ENCODE measurements at regions not wholly inside any gene's neighbourhood (a gene's known extent, or its start where the extent isn't known, plus 50 kb on each side); places are given as distances from the start of the nearest gene placed in this dataset.
"Not testable (repeated sequence)": the region's sequence is repeated elsewhere in the genome, so short reads cannot be mapped to it uniquely, and the experiment has no call there.

DNA sequence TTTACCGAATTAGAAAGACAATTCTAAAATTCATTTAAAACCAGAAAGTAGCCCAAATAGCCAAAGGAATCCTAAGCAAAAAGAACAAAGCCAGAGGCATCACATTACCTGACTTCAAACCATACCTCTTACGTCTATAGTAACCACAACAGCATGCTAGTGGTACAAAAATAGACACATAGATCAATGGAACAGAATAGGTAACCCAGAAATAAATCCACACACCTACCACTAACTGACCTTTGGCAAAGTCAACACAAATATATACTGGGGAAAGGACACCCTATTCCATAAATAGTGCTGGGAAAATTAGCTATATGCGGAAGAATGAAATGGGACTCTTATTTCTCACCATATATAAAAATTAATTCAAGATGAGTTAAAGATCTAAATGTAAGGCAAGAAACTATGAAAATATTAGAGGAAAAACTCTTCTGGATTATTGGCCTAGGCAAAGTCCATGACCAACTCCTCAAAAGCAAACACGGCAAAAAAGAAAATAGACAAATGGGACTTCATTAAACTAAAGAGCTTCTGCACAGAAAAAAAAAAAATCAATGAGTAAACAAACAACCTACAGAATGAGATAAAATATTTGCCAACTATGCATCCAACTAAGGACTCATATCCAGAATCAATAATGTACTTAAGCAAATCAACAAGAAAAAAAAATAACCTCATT is 568.9 kb downstream of the SOX5 start:
- DNase-seq = no peak

DNA sequence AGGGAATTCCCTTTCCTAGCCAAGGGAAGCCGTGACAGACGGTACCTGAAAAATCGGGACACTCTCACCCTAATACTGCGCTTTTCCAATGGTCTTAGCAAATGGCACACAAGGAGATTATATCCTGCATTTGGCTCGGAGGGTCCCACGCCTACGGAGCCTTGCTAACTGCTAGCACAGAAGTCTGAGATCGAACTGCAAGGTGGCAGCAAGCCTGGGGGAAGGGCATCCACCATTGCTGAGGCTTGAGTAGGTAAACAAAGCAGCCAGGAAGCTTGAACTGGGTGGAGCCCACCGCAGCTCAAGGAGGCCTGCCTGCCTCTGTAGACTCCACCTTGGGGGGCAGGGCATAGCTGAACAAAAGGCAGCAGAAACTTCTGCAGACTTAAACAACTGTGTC is 560.6 kb downstream of the SOX5 start:
- not testable (repeated sequence) for DNase-seq

DNA sequence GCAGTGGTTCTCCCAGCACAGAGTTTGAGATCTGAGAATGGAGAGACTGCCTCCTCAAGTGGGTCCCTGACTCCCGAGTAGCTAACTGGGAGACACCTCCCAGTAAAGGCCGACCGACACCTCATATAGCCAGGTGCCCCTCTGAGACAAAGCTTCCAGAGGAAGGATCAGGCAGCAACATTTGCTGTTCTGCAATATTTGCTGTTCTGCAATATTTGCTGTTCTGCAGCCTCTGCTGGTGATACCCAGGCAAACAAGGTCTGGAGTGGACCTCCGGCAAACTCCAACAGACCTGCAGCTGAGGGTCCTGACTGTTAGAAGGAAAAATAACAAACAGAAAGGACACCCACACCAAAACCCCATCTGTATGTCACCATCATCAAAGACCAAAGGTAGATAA is 560.2 kb downstream of the SOX5 start:
- not testable (repeated sequence) for DNase-seq

DNA sequence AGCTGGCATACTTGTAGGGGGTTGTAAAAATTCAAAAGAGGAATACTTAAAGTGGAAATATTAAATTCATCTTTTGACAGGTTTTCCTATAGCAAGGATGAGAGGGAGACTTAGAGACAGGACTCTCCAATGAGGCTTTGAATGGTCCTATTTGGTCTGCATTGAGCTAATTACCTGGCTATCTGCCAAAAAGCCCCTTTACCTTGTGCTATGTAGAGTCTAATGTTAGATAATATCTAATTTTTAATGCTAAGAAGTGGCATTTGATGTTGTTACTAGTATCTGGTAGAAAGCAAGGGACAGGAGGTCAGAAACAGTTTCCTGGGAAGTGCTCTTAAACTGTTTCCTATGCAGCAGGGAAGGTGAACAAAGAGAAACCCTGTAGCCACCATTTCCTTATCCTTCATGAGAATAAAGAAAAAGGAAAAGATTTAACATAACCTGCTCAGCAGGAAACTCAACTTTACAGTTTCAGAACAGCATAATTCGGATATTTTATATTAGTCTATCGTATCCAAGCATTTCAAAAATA is 550.0 kb downstream of the SOX5 start:
- DNase-seq = no peak

DNA sequence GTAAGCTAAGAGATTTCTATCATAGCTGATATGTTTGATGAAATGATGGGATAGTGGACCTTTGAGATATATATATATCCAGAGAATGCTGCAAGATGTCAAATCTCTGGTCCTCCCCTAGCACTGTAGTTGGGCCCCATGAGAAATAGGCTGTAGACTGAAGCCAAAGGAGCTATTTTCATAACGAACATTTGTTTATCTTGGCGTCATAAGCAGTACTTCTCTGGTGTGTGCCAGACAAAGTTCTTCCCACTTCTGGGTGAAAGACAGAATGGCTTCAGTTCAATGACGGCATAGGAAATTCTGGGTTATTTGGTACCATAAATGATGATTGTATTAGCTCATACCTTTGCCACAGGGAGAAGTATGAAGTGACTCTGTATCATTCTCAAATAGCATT is 534.3 kb downstream of the SOX5 start:
- no peak for DNase-seq

DNA sequence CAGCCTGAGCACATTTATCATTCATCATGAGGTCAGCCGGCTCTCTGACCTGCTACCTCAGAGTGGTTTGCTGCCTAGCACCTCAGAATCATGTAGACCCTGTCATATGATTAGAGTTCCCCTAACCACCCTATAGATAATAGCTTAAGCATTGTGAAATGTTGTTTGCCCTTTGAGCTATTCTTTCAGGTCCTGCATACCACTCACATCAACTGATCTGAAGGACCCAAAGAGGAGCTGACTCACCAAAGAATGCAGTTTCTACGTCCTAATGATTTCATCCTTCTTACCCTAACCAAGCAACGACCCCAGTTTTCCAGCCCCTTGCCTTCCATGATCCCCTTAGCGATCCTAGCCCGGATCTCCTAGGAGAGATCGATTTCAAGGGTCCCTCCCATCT is 527.9 kb downstream of the SOX5 start:
- DNase-seq = no peak

DNA sequence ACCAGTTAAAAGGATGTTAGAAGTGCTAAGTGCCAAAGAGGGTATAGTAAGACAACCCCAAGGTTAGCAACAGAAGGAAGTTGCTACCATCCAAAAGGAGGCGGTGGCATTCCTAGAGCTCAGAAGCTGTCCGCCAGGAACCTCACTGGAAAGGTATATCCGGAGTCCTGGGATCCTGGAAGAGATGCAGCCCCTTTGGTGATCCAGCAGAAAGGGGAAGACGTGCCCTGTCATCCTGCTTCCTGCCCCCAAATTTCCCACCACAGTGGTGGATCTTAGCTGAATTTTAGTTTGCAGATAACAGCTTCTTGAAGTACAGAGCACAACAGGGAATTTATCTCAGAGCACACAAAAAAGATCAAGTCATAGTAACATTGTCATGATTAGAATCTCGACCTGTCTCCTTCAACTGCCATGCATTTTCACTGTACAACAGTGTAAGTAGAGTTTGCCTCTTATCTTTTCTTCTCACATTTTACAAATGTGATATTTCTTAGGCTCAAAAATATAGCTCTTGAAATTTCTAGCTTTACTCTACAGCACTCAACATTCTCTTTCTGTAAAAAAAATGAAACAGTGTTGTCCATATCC is 526.3 kb downstream of the SOX5 start:
- no peak for DNase-seq

DNA sequence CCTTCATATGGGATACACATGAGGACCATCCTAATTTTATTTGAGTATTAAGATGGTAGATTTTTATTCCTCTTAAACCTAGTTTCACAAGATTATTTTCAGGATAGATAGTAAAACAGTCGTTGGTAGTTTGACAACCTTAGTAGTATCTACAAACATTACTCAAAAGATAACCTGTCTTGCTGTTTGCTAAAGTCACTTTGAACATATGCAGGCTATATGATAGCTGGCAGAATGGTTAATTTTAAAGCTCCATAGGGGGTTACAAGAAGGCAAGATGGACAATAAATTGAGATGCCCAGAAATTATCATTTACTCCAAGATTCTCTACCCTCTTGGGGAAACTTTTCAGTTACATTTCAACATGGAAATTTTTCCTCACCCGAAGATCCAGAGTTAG is 525.7 kb downstream of the SOX5 start:
- no peak for DNase-seq

DNA sequence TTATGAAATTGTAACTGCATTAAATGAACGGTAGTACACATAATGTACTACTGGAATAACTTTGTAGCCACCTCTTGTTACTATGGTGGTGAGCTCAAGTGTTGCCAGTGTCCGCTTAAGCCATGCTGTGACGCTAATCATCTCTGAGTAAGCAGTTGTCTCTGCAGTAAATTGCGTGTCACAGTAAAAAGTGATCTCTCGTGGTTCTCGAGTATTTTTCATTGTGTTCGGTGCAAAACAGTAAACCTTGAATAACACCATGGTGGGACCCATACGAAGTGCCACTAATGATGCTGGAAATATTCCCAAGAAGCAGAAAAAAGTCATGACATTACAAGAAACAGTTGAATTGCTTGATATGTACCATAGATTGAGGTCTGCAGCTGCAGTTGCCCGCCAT is 524.8 kb downstream of the SOX5 start:
- no peak for DNase-seq

DNA sequence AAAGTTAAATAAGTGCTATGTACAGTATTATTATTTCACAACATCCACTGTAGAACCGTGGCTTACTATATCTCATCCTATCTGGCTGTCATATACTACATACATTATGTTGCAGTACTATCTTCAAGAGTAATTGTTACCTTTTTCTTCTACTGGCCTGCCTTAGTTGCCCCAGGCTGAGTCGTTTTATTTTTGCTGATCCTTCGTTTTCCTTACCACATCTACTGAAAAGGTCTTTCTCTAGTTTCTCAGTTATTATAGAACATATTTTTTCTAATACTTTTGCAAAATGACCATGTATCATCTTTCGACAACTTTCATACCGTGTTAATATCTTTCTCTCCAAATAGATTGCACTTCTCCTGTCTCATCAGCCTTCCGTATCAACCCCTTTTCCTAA is 523.1 kb downstream of the SOX5 start:
- no peak for DNase-seq

DNA sequence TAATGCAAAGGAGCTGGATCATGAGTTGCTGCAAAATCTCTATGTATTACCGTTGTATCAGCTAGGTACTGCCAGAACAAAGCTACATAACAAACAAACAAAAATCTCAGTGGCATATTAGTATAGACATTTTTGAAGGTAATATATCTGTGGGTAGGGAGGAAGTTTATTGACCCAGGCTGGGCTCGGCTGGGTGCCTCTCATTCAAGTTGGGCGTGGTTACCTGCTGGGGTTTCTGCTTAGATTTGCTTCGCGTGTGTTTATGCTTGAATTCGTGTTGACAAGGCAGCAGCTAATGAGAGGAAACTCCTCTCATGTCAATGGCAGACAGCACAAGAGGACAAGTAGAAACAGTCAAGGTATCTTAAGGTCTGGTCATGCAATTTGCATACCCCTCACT is 520.7 kb downstream of the SOX5 start:
- DNase-seq = no peak

DNA sequence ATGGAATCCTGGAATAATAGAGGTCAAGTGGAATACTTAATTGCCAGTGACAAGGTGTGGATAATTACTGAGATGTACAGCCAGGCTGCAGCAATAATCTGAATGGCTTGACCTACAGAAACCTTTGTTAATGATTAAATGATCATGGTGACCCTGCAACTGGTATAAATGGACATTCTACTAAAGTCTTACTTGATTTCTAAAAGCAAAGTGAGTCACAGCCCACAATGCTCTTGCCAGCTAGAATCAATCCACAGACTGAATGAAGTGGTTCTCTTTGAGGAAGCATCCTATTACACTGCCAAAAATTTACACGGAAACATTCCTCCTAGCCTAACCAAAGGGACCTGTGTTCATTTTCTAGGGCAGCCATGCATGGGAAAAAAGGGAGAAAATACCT is 518.5 kb downstream of the SOX5 start:
- DNase-seq = no peak

DNA sequence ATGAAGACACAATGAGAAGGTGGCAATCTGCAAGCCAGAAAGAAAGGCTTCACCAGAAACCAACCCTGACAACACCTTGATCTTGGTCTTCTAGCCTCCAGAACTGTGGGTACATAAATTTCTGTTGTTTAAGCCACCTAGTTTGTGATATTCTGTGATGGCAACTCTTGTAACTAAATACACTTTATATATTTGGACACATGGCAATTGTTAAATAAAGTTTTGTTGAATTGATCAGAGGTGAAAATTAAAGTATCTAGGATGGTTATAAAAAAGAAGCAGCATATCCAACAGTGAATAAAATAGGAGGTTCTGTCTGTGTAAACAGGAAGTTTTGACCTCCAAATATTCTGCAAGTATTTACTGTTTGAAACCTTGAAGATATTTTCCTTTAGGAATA is 516.3 kb downstream of the SOX5 start:
- no peak for DNase-seq

DNA sequence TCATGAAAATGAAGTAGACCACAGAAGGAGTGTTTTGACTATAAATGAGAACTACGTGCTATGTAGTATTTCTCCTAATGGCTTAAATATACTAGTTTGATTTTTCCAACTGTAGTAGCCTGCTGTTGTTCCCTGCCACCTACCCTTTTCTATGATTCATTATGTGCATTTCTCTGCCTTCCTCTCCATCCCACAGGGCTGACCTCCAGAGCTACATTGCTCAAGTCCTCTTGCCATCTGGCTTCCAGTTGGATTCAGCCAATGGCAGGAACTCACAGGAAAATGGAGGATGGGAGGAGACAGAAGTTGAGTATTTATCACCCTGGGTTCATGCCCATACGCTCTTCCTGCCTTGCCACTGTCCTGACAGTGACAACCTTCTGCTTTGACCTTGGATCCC is 515.3 kb downstream of the SOX5 start:
- no peak for DNase-seq

DNA sequence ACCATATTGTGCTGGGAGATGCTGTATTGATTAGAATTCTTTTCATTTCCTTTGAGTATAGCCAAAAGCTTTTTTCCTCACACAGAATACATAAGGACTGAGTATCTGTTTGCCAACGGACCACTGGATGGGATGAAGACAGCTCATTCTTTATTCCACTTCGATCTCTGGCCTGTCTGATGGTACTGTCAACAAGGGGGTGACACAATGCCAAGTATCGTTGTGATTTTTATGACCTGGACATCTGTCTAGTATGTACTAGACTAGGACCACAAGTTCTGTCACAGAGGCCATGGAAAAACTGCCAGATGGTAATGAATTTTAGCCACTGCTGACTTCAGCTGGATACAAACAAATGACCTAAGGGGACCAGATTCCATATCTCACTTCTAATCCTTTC is 502.7 kb downstream of the SOX5 start:
- DNase-seq = no peak

DNA sequence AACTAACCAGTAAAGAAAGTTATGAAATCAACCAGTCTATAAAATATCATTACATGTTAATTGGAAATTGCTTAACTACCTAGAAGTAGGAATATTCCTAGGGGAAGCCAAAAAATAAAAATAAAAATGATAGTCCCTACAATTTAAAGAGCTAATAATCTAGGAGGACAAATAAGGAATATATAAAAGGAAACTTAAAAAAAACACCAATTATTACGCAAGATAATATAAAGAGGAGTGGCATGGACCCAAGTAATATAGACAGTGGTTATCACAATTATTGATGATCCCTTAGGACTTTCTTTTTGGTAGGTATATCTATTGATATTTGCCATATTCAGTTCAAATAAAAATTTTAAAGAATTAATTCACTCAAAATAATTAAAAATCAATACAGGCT is 498.7 kb downstream of the SOX5 start:
- DNase-seq = no peak

DNA sequence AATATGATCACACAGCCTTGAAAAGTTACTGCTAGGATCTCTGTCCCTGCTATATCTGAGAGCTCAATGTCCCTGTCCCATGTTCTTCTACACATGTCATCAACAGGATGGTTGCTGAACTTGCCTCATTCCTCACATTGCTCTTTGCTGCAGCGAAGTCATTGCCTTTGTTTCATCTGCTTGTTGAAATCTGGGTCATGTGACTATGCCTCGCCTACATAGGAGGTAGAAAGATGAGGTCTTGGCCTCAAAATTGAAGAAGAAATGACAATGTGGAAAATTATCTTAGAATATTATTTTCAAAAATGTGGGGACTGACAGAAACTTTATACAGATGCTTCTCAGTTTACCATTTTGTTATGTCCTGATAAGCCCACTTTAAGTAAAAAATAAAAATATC is 494.2 kb downstream of the SOX5 start:
- DNase-seq = no peak

DNA sequence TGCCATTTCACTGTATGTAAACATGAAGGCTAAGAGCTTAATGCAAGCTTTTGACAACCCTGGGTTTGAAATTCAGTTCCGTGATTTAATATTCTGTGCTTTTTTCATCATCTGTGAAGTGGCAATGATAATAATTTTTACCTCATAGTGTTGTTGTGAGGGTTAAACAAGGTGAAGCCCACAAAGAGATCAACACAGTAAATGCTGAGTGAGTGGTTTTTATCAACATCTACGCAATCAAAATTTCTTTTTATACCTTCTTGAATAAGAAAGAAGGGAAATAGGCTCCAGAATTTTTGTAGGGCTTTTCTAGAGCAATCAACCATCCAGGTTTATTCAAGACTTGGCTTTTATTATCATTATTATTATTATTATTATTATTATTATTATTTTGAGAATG is 490.8 kb downstream of the SOX5 start:
- no peak for DNase-seq

DNA sequence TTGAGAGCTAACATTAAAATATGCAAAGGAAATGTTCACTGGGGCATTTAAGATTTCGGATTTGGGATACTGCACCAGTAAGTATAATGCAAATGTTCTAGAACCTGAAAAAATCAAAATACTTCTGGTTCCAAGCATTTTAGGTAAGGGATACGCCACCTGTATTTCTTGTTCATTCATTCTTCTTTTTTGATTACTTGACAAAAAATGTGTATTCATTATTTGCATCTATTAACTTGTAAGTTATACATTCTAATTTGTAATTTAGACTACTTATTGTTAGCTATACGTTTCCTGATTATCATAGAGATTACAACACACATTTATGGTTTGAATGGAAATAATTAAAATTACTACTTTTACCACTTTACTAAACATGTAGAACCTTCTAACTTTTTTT is 486.9 kb downstream of the SOX5 start:
- DNase-seq = no peak

DNA sequence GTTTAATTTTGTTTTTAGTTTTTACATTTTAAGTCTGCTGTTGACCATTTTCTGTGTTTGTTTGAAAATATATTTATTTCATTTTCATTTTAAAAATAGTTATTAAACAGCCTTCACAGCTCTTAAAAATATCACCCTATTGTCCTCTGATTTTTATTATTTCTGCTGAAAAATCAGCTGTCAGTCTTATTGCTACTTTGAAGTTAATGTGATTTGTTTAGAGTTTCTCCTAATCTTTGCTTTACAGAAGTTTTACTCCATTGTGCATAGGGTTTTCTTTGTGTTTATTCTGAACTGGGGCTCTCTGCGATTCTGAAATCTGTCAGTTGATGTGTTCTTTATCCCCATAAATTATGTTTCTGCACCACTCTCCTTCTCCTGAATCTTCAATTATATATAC is 486.3 kb downstream of the SOX5 start:
- no peak for DNase-seq

DNA sequence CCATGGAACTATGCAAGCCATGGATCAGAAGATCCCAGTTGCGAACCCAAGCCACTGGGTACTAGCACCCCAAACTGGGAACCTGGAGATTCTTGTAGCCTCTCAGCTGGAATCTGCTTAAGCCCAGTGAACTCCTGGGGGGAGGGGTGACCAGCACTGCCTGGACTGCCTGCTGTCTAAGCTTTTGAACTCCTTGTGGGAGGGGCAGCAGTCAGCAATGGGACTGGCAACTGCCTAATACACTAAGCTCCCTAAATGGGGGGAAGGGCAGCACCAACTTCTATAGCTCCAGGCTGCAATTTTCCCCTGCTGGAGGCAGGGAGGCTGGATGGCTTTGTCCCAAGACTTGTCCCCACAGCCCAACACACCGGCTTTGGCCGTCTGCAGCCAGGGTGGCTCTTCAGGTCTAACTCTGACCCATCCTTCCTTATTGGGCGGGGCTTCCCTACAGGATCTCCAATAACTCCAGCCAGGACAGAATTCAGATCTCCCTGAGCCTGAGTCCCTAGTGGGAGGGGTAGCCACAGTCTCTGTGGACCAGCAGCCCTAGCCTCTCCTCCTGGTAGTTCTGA is 485.1 kb downstream of the SOX5 start:
- no peak for DNase-seq

DNA sequence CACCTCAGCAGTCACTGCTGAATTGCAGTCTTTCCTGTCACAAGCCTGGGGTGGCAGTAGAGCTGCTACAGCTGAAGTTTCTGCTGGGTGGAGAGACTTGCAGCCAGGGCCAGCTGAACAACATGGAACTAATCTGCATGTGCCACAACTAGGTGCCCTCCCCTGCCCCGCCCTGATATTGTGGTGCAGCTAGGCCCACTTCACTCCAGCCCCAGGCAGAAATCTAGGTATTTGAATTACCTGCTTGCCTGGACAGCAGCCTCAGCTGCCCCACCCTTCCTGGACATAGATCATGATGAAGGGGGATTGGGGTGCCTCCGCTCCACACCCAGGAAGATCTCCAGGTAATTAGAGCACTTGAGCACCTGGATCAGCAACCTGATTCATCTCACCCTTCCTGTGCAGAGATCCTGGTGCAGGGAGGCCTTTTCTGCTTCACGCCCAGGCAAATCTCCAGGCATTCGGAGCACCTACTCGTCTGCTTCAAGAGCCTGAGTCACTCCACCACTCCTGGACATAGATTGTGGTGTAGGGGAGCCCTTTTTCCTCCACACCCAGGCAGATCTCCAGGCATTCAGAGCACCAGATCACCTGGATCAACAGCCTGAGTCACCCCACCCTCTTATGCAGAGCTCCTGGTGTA is 477.0 kb downstream of the SOX5 start:
- no peak for DNase-seq

DNA sequence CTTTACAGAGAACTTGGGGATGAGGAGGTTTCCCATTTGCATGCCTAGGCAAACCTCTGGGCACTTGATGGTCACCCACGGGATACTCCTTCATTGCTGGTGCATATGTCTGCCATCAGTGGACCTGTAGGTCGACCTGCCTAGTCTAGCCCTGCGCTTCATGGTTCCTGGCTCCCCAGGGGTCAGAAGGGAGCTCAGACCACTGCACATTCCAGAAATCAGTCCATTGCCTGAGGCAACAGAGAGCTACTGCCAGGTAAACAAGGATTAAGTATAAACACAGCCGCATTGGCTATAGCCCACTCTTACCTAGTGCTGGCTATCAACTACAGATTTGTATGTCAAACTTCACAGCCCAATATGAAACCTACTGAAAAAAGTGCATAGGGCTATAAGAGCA is 476.4 kb downstream of the SOX5 start:
- no peak for DNase-seq

DNA sequence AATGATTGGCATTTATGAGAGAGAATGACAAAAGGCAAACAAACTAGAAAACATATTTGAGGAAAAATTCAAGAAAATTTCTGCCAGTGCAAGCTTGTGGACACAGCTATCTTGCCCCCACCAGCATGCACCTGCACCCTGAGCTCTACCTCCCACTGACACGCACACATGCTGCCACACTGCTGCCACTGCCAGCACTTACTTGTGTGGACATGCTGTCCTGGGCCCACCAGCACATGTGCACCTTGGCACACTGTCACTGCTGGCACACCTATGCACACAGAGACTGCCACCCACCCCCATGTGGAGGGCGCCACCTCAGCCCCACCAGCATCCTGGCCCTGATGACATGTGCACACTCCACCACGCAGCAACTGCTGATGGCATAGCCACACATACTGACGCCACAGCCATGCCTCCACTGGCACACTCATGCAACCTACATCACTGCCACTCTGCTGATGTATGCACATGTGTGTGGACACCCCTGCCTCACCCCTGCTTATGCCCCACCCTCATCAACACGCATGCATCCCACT is 475.0 kb downstream of the SOX5 start:
- DNase-seq = no peak

Data from C1 segment of cervical spinal cord (tissue), 14 donors.